ENCODE measurements at regions not wholly inside any gene's neighbourhood (a gene's known extent, or its start where the extent isn't known, plus 50 kb on each side); places are given as distances from the start of the nearest gene placed in this dataset.
"Not testable (repeated sequence)": the region's sequence is repeated elsewhere in the genome, so short reads cannot be mapped to it uniquely, and the experiment has no call there.

GRCh38 chr13:50460358-50460757, 383.1 kb downstream of the DLEU7 start:
- DNase-seq: no peak

- no peak for DNase-seq
Measured at GRCh38 chr13:50461189-50461588, 382.3 kb downstream of the DLEU7 start.

- no peak for DNase-seq
Measured at GRCh38 chr13:50463719-50464118, 379.8 kb downstream of the DLEU7 start.

- DNase-seq: no peak
Measured at GRCh38 chr13:50464349-50465251, 378.9 kb downstream of the DLEU7 start.

- DNase-seq: no peak
Measured at GRCh38 chr13:50466456-50466855, 377.0 kb downstream of the DLEU7 start.

GRCh38 chr13:50467156-50468110, 376.1 kb downstream of the DLEU7 start:
- DNase-seq: no peak

- DNase-seq: no peak
Measured at GRCh38 chr13:50468849-50469669, 374.4 kb downstream of the DLEU7 start.

GRCh38 chr13:50473050-50473449, 370.4 kb downstream of the DLEU7 start:
- not testable (repeated sequence) for DNase-seq

GRCh38 chr13:50474088-50474662, 369.3 kb downstream of the DLEU7 start:
- no peak for DNase-seq

- no peak for DNase-seq
Measured at GRCh38 chr13:50476577-50477285, 366.8 kb downstream of the DLEU7 start.

GRCh38 chr13:50481936-50482335, 361.6 kb downstream of the DLEU7 start:
- no peak for DNase-seq

GRCh38 chr13:50483416-50483815, 360.1 kb downstream of the DLEU7 start:
- DNase-seq: no peak

- DNase-seq: no peak
Measured at GRCh38 chr13:50484472-50485113, 358.9 kb downstream of the DLEU7 start.

- DNase-seq: no peak
Measured at GRCh38 chr13:50485979-50486935, 357.2 kb downstream of the DLEU7 start.

GRCh38 chr13:50493683-50494082, 349.8 kb downstream of the DLEU7 start:
- DNase-seq: no peak

- no peak for DNase-seq
Measured at GRCh38 chr13:50494138-50494537, 349.4 kb downstream of the DLEU7 start.

- not testable (repeated sequence) for DNase-seq
Measured at GRCh38 chr13:50503212-50503611, 340.3 kb downstream of the DLEU7 start.

- no peak for DNase-seq
Measured at GRCh38 chr13:50509167-50509566, 334.3 kb downstream of the DLEU7 start.

GRCh38 chr13:50509771-50510441, 333.6 kb downstream of the DLEU7 start:
- DNase-seq: no peak
